H1 (cell line): ENCODE measurements at regions not wholly inside any gene's neighbourhood (a gene's known extent, or its start where the extent isn't known, plus 50 kb on each side); places are given as distances from the start of the nearest gene placed in this dataset.

Source experiments
- CTCF ChIA-PET: fragments of 300-600 bp; sonication (Branson Sonifier 250); formaldehyde crosslinking; loops from one replicate; lab custom pipeline; 2021; ENCODE audit not compliant: partially characterized antibody; lab: Charles Lee
- POLR2A ChIA-PET: fragments of 300-600 bp; sonication (Branson Sonifier 250); formaldehyde crosslinking; loops from one replicate; lab custom pipeline; 2021; ENCODE audit warnings: inconsistent platforms; ENCODE audit not compliant: partially characterized antibody; lab: Charles Lee
- DNase-seq, 2 experiments: peaks; one replicate each; pipeline versions ENCODE4 v3.0.0 to v3.0.0-alpha.2; 2010 to 2022; ENCODE audit warnings: low spot score in 2 of 2, low read depth in 1 of 2, mixed read lengths in 1 of 2
- FAIRE-seq: peaks from 2 replicates; lab custom pipeline; 2011; peaks lifted over from hg19 to GRCh38; lab: Jason Lieb, UNC
- H2AFZ ChIP-seq: 2 replicates; pipeline ENCODE4 v1.8.1; 2012; ENCODE audit warnings: low read length, inconsistent platforms
- H2AK5ac ChIP-seq: 2 replicates; pipeline ENCODE4 v1.6.1; 2013; ENCODE audit warnings: low read depth, low read length
- H2BK120ac ChIP-seq: replicated peaks from 2 replicates; pipeline ENCODE3; 2013; ENCODE audit warnings: low read depth, low read length, inconsistent platforms
- H2BK12ac ChIP-seq: 2 replicates; pipeline ENCODE4 v1.6.1; 2013; ENCODE audit warnings: low read depth, low read length
- H2BK15ac ChIP-seq: 2 replicates; pipeline ENCODE4 v1.6.1; 2013; ENCODE audit warnings: low read length
- H2BK20ac ChIP-seq: 2 replicates; pipeline ENCODE4 v1.6.1; 2013; ENCODE audit warnings: low read length
- H2BK5ac ChIP-seq: 2 replicates; pipeline ENCODE4 v1.6.1; 2013; ENCODE audit warnings: low read depth, low read length
- H3K14ac ChIP-seq: 2 replicates; pipeline ENCODE4 v1.6.1; 2013; ENCODE audit warnings: inconsistent platforms; ENCODE audit not compliant: insufficient read length
- H3K18ac ChIP-seq: 2 replicates; pipeline ENCODE4 v1.6.1; 2013; ENCODE audit warnings: low read length; ENCODE audit errors: extremely low read depth
- H3K23ac ChIP-seq: 2 replicates; pipeline ENCODE4 v1.6.1; 2013; ENCODE audit warnings: inconsistent platforms; ENCODE audit not compliant: insufficient read length
- H3K23me2 ChIP-seq: 2 replicates; pipeline ENCODE4 v1.6.1; 2013; ENCODE audit warnings: low read depth, low read length
- H3K27ac ChIP-seq: 2 replicates; pipeline ENCODE4 v1.6.1; 2011; ENCODE audit warnings: low read depth, low read length, inconsistent platforms
- H3K27me3 ChIP-seq, 4 experiments: replicated peaks in 1 of 4; 1 replicate in 1 of 4; 2 replicates in 3 of 4; pipeline versions ENCODE4 v1.6.1 to v1.8.1; 2011 to 2013; ENCODE audit warnings: low read length in 3 of 4, mild to moderate bottlenecking in 3 of 4, inconsistent platforms in 2 of 4, mixed read lengths in 2 of 4, moderate library complexity in 1 of 4; ENCODE audit not compliant: control insufficient read depth in 3 of 4, insufficient read depth in 3 of 4; ENCODE audit errors: extremely low read depth in 1 of 4
- H3K36me3 ChIP-seq, 4 experiments: 2 replicates each; pipeline versions ENCODE4 v1.6.1 to v1.8.1; 2011 to 2013; ENCODE audit warnings: mild to moderate bottlenecking in 4 of 4, low read length in 3 of 4, moderate library complexity in 2 of 4, control low read depth in 1 of 4, inconsistent platforms in 1 of 4; ENCODE audit not compliant: insufficient read depth in 4 of 4, control insufficient read depth in 2 of 4
- H3K4ac ChIP-seq: replicated peaks from 2 replicates; pipeline ENCODE3; 2013; ENCODE audit warnings: low read length, low read depth, mixed read lengths, inconsistent platforms; ENCODE audit not compliant: insufficient read length
- H3K4me1 ChIP-seq, 4 experiments: replicated peaks in 1 of 4; 1 replicate in 1 of 4; 2 replicates in 3 of 4; pipeline versions ENCODE4 v1.6.1 to v1.8.1; 2011 to 2013; ENCODE audit warnings: low read length in 3 of 4, inconsistent platforms in 2 of 4, mixed read lengths in 1 of 4; ENCODE audit not compliant: insufficient read depth in 4 of 4, control insufficient read depth in 3 of 4
- H3K4me2 ChIP-seq, 2 experiments: 2 replicates each; pipeline versions ENCODE4 v1.6.1 to v1.8.1; 2011 to 2013; ENCODE audit warnings: low read depth in 2 of 2, low read length in 2 of 2, control low read depth in 1 of 2, inconsistent platforms in 1 of 2, mild to moderate bottlenecking in 1 of 2; ENCODE audit not compliant: insufficient read depth in 1 of 2
- H3K4me3 ChIP-seq, 4 experiments: fragments of 200-600, 300-600 bp in 1 of 4; sonication (generic), shearing (Covaris generic), sonication (Bioruptor Twin) in 1 of 4; 2 replicates each; pipeline versions ENCODE4 v1.5.1 to v1.8.1; 2011 to 2016; ENCODE audit warnings: low read length in 4 of 4, low read depth in 3 of 4, control low read depth in 2 of 4, inconsistent platforms in 2 of 4, mild to moderate bottlenecking in 2 of 4, mixed read lengths in 1 of 4, moderate library complexity in 1 of 4; ENCODE audit not compliant: insufficient read depth in 2 of 4; ENCODE audit errors: extremely low read depth in 1 of 4
- H3K56ac ChIP-seq: replicated peaks from 2 replicates; pipeline ENCODE3; 2013; ENCODE audit warnings: low read depth, mild to moderate bottlenecking, mixed read lengths, low read length, inconsistent platforms; ENCODE audit not compliant: insufficient read length
- H3K79me1 ChIP-seq: 2 replicates; pipeline ENCODE4 v1.6.1; 2013; ENCODE audit warnings: low read depth, low read length, control low read depth
- H3K79me2 ChIP-seq, 2 experiments: 2 replicates each; pipeline versions ENCODE4 v1.6.1 to v1.8.1; 2012 to 2013; ENCODE audit warnings: low read length in 2 of 2, mild to moderate bottlenecking in 2 of 2, inconsistent platforms in 1 of 2; ENCODE audit not compliant: insufficient read depth in 2 of 2, control insufficient read depth in 1 of 2
- H3K9ac ChIP-seq, 4 experiments: replicated peaks in 1 of 4; 1 replicate in 1 of 4; 2 replicates in 3 of 4; pipeline versions ENCODE4 v1.6.1 to v1.8.1; 2011 to 2013; ENCODE audit warnings: low read depth in 3 of 4, low read length in 3 of 4, control low read depth in 2 of 4, mild to moderate bottlenecking in 2 of 4, moderate library complexity in 2 of 4, inconsistent platforms in 1 of 4; ENCODE audit errors: extremely low read depth in 1 of 4
- H3K9me3 ChIP-seq, 2 experiments: 2 replicates each; pipeline versions ENCODE4 v1.6.1 to v1.8.1; 2012 to 2013; ENCODE audit warnings: mild to moderate bottlenecking in 2 of 2, moderate library complexity in 2 of 2, control low read depth in 1 of 2, inconsistent platforms in 1 of 2, low read depth in 1 of 2, low read length in 1 of 2, mixed read lengths in 1 of 2; ENCODE audit not compliant: insufficient read depth in 2 of 2
- H4K20me1 ChIP-seq, 2 experiments: replicated peaks in 1 of 2; 2 replicates each; pipeline versions ENCODE3 to v1.8.1; 2011 to 2013; ENCODE audit warnings: inconsistent platforms in 2 of 2, low read length in 2 of 2, mild to moderate bottlenecking in 1 of 2; ENCODE audit not compliant: insufficient read depth in 2 of 2, control insufficient read depth in 1 of 2
- H4K5ac ChIP-seq: 2 replicates; pipeline ENCODE4 v1.6.1; 2013; ENCODE audit warnings: low read length, low read depth, mixed read lengths, inconsistent platforms; ENCODE audit not compliant: insufficient read length
- H4K8ac ChIP-seq: 2 replicates; pipeline ENCODE4 v1.8.0; 2013; ENCODE audit warnings: mild to moderate bottlenecking, moderate library complexity, low read length, inconsistent platforms; ENCODE audit not compliant: insufficient read depth; ENCODE audit errors: extremely low read depth
- H4K91ac ChIP-seq: replicated peaks from 2 replicates; pipeline ENCODE3; 2013; ENCODE audit warnings: low read length, mixed read lengths, inconsistent platforms; ENCODE audit not compliant: insufficient read length
- SP2 ChIP-seq: IDR thresholded peaks from 2 replicates; pipeline ENCODE4 v1.6.1; 2012; ENCODE audit warnings: mild to moderate bottlenecking, low read length, inconsistent platforms
- WGBS, 2 experiments: shearing (Covaris generic) in 1 of 2; methylation state at CpG; one replicate each; pipeline versions ENCODE4 v1.1.6 to v1.1.7; 2013 to 2015; ENCODE audit warnings: low lambda C conversion rate in 2 of 2, mixed read lengths in 2 of 2, inconsistent platforms in 1 of 2, low coverage in 1 of 2, missing lambda C conversion rate in 1 of 2; ENCODE audit not compliant: insufficient replicate concordance in 2 of 2, insufficient coverage in 1 of 2, insufficient read length in 1 of 2; ENCODE audit errors: extremely low coverage in 1 of 2, missing lambda C conversion rate in 1 of 2; 5-methylcytosine and 5-hydroxymethylcytosine counted together

DNA sequence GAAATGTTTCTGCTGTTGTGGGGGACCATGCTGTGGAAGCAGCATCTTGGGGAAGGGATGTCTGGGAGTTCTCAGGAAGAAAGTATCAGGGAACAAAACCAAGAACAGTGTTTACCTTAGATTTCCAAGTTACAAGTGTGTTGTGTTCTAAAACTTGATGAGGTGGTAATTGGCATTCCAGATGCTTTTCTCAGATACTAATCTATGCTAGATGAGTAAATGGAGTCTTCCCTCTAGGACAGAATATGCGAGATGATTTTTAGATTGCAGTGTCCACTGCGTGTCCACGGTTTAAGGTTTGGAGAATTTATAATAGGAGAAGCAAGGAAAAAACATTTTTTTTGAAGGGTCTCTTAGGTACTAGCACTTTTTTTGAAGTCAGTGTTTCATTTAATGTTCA lies 436.5 kb downstream of the PCNX1 start:
- H3K79me1 ChIP-seq, result peaks cover 6% of the 10 kb centered on the region
- H3K27me3 ChIP-seq, result no peaks in the 10 kb centered on the region
- H3K79me2 ChIP-seq, result peaks cover 0 to 94% of the 10 kb centered on the region in 2 experiments; a peak in 3 of 4 replicates
- no peak overlapping the region for H4K5ac ChIP-seq
- H2BK15ac ChIP-seq, result no peak overlapping the region
- H3K23ac ChIP-seq, result no peak overlapping the region
- FAIRE-seq (no peak), DNase-seq (no peak)
- no peak overlapping the region for H3K18ac ChIP-seq
- WGBS, 2 experiments, result 92% methylated on average over 3 of the region's 3 CpGs; no CpG with 5 or more reads in 1 of the 2 experiments
- H2BK20ac ChIP-seq, result no peak overlapping the region
- H3K36me3 ChIP-seq, result no peaks in the 10 kb centered on the region
- no peak overlapping the region for H3K4ac ChIP-seq
- H2BK12ac ChIP-seq, result no peak overlapping the region
- no peak overlapping the region for H3K4me3 ChIP-seq
- H3K27ac ChIP-seq, result no peak overlapping the region
- ChIA-PET CTCF (interaction anchor here (0.6 kb wide), 1 partner anchor 475 kb away, joined by 3 read pairs; no protein-coding TSS in a partner anchor), POLR2A (no interaction called here)
- H3K56ac ChIP-seq, result no peak overlapping the region
- H3K4me2 ChIP-seq, result no peak overlapping the region
- no peak overlapping the region for H4K8ac ChIP-seq
- no peak overlapping the region for H4K91ac ChIP-seq
- H4K20me1 ChIP-seq, result peaks cover 2 to 5% of the 10 kb centered on the region in 2 experiments
- no peaks in the 10 kb centered on the region for H3K23me2 ChIP-seq
- H2BK120ac ChIP-seq, result no peak overlapping the region
- no peak overlapping the region for H2AK5ac ChIP-seq
- H3K9me3 ChIP-seq, result no peaks in the 10 kb centered on the region
- peaks cover 0 to 2% (median 0%) of the 10 kb centered on the region in 4 experiments; a peak in 1 of 7 replicates for H3K4me1 ChIP-seq
- H3K9ac ChIP-seq, result no peak overlapping the region
- no peak overlapping the region for H2BK5ac ChIP-seq
- no peak overlapping the region for H2AFZ ChIP-seq
- no peak overlapping the region for H3K14ac ChIP-seq
- TF ChIP-seq SP2, result no peak
